Activated CD8-positive, alpha-beta T cell treated with anti-CD3 and anti-CD28 coated beads for 36 hours (primary cell): ENCODE measurements at regions not wholly inside any gene's neighbourhood (a gene's known extent, or its start where the extent isn't known, plus 50 kb on each side); places are given as distances from the start of the nearest gene placed in this dataset.
"Not testable (repeated sequence)": the region's sequence is repeated elsewhere in the genome, so short reads cannot be mapped to it uniquely, and the experiment has no call there.

Experiments used
- ATAC-seq: fragments of 200-7000 bp; cut with Tn5 transposase; one replicate; pipeline ENCODE4 v1.10.0; 2021; ENCODE audit warnings: mild to moderate bottlenecking, moderate library complexity
- CTCF ChIA-PET: fragments of 350-600 bp; sonication (Branson Sonifier 250); formaldehyde crosslinking; loops from one replicate; lab custom pipeline; 2021; ENCODE audit warnings: antibody characterized with exemption; lab: Charles Lee
- POLR2A ChIA-PET: fragments of 350-600 bp; sonication (Branson Sonifier 250); formaldehyde crosslinking; loops from one replicate; lab custom pipeline; 2021; ENCODE audit warnings: antibody characterized with exemption; lab: Charles Lee
- DNase-seq: peaks from one replicate; pipeline ENCODE4 v3.0.0-alpha.2; 2020
- H3K27ac Mint-ChIP-seq: one replicate; pipeline ENCODE4 v1.8.0; 2021; ENCODE audit warnings: mild to moderate bottlenecking, mixed read lengths
- H3K27me3 Mint-ChIP-seq: one replicate; pipeline ENCODE4 v1.8.0; 2021; ENCODE audit warnings: mixed read lengths
- H3K36me3 Mint-ChIP-seq: one replicate; pipeline ENCODE4 v1.8.0; 2021; ENCODE audit warnings: low read depth, mixed read lengths
- H3K4me1 Mint-ChIP-seq: one replicate; pipeline ENCODE4 v1.8.0; 2021; ENCODE audit warnings: low read depth, mixed read lengths
- H3K4me3 Mint-ChIP-seq: one replicate; pipeline ENCODE4 v1.8.0; 2021; ENCODE audit warnings: mild to moderate bottlenecking, moderate library complexity, mixed read lengths
- H3K9me3 Mint-ChIP-seq: one replicate; pipeline ENCODE4 v1.8.0; 2021; ENCODE audit warnings: mixed read lengths
- intact Hi-C: fragments of 100-400 bp; cut with micrococcal nuclease; formaldehyde crosslinking; loops from one replicate; pipeline ENCODE4 v1.10.0; 2022
- TF ChIP-seq, protein P1 (sequence below): fragments of 200-600 bp; IDR thresholded peaks from one replicate; pipeline ENCODE4 v1.8.0; 2022; ENCODE audit warnings: antibody characterized with exemption, mild to moderate bottlenecking

DNA sequence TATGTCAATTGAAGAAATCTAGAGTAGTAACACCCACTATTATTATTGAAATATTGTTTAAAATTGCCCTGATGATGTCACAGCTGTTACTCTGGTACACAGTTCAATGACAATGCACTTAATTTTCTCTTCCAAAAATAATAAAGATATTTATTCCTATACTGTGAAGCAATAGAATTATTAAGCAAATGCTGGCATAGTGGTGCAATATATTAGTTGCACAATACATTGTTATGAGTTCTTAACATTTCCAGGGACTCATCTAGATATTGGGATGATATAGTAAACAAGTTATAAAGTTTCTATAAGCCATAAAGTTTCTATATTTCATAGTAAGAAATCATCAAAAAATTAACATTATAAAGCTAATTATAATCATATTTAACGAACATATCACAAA, 897.8 kb downstream of the LRFN5 start:
- DNase-seq: no peak
- ChIA-PET POLR2A (no interaction called here), CTCF (no interaction called here)
- Mint-ChIP-seq H3K27me3 (no peaks in the 10 kb centered on the region), H3K4me3 (no peak overlapping the region), H3K36me3 (no peaks in the 10 kb centered on the region), H3K4me1 (no peaks in the 10 kb centered on the region), H3K27ac (no peak overlapping the region), H3K9me3 (peaks cover 5% of the 10 kb centered on the region)
- TF ChIP-seq, protein P1, sequence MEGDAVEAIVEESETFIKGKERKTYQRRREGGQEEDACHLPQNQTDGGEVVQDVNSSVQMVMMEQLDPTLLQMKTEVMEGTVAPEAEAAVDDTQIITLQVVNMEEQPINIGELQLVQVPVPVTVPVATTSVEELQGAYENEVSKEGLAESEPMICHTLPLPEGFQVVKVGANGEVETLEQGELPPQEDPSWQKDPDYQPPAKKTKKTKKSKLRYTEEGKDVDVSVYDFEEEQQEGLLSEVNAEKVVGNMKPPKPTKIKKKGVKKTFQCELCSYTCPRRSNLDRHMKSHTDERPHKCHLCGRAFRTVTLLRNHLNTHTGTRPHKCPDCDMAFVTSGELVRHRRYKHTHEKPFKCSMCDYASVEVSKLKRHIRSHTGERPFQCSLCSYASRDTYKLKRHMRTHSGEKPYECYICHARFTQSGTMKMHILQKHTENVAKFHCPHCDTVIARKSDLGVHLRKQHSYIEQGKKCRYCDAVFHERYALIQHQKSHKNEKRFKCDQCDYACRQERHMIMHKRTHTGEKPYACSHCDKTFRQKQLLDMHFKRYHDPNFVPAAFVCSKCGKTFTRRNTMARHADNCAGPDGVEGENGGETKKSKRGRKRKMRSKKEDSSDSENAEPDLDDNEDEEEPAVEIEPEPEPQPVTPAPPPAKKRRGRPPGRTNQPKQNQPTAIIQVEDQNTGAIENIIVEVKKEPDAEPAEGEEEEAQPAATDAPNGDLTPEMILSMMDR: no peak
- no peak for ATAC-seq
- intact Hi-C loops: no loop called here

DNA sequence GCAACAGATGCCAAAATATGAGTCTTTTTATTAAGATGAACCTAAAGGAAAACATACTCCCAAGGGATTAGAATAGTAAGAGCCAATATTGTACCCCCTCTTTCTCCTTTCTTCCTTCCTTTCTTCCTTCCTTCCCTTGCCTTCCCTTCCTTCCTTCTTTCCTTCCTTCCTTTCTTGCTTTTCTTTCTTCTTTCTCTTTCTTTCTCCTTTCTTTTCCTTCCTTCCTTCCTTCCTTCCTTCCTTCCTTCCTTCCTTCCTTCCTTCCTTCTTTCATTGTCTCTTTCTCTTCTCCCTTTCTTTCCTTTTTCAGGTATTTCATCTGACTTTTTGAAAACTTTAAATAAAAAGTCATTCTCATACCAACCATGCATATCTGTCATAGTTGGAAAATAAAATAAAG, 892.5 kb downstream of the LRFN5 start:
- Mint-ChIP-seq H3K4me3 (no peak overlapping the region), H3K9me3 (no peaks in the 10 kb centered on the region), H3K36me3 (no peaks in the 10 kb centered on the region), H3K27me3 (no peaks in the 10 kb centered on the region), H3K4me1 (no peaks in the 10 kb centered on the region), H3K27ac (no peak overlapping the region)
- intact Hi-C loops: no loop called here
- CTCF ChIA-PET: no interaction called here
- POLR2A ChIA-PET: no interaction called here
- TF ChIP-seq, protein P1: no peak
- ATAC-seq: no peak
- no peak for DNase-seq

DNA sequence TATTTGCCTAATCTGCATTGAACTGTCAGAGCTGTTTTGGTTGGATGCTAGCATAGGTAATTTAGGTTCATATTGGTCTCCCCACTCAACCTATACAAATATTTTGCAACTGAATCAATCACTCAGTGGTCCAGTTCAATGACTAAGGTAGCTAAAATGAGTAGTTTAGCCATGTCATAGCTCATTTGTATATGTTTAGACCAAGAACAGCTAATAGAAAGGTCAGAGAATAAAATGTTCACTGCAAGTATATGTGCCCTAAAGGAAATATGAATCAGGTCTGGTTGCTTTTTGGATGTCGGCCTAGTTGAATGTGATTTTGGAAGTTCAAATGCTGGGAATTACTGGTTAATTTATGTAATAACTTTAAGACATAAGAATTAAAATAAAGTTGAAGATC, 883.9 kb downstream of the LRFN5 start:
- Mint-ChIP-seq H3K4me1 (no peaks in the 10 kb centered on the region), H3K4me3 (no peak overlapping the region), H3K36me3 (no peaks in the 10 kb centered on the region), H3K27me3 (no peaks in the 10 kb centered on the region), H3K27ac (no peak overlapping the region), H3K9me3 (peaks cover 4% of the 10 kb centered on the region)
- ChIA-PET CTCF (no interaction called here), POLR2A (no interaction called here)
- DNase-seq: no peak
- TF ChIP-seq, protein P1: no peak
- ATAC-seq: no peak
- intact Hi-C loops: no loop called here

DNA sequence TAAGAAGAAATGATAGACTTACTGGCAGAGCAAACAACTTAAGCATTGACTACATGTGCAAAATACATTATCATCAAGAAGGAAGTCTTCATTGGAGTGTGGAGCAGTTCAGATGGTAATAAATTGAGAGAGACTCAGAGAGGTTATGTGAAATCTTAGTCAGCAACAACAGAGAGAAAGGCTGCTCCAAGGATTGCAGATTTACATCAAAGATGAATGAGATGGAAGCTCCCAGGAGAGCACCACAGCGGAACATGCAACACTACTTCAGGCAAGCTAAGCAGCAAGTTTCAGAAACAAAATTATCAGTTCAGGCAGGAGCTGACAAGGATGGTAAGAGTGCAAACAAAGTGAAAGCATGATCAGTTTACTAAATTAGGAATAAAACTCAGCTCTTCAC, 882.3 kb downstream of the LRFN5 start:
- TF ChIP-seq, protein P1: no peak
- Mint-ChIP-seq H3K27me3 (no peaks in the 10 kb centered on the region), H3K4me1 (no peaks in the 10 kb centered on the region), H3K36me3 (no peaks in the 10 kb centered on the region), H3K4me3 (no peak overlapping the region), H3K9me3 (peaks cover 4% of the 10 kb centered on the region), H3K27ac (no peak overlapping the region)
- ChIA-PET POLR2A (no interaction called here), CTCF (no interaction called here)
- DNase-seq (no peak), ATAC-seq (no peak)
- intact Hi-C loops: no loop called here

DNA sequence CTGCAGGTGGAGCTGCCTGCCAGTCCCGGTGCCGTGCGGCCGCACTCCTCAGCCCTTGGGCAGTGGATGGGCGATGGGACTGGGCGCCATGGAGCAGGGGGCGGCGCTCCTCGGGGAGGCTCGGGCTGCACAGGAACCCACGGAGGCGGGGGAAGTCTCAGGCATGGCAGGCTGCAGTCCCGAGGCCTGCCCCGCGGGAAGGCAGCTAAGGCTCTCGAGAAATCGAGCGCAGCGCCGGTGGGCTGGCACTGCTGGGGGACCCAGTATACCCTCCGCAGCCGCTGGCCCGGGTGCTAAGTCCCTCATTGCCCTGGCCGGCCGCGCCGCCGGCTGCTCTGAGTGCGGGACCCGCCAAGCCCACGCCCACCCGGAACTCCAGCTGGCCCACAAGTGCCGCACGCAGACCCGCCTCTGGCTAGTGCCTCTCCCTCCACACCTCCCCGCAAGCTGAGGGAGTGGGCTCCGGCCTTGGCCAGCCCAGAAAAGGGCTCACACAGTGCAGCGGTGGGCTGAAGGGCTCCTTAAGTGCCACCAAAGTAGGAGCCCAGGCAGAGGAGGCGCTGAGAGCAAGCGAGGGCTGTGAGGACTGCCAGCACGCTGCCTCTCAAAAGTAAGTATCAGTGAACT, 875.8 kb downstream of the LRFN5 start:
- H3K36me3 Mint-ChIP-seq, POLR2A ChIA-PET, H3K27me3 Mint-ChIP-seq, CTCF ChIA-PET, DNase-seq, H3K27ac Mint-ChIP-seq, ATAC-seq, H3K4me3 Mint-ChIP-seq, H3K4me1 Mint-ChIP-seq, intact Hi-C loops, H3K9me3 Mint-ChIP-seq: not testable (repeated sequence)

DNA sequence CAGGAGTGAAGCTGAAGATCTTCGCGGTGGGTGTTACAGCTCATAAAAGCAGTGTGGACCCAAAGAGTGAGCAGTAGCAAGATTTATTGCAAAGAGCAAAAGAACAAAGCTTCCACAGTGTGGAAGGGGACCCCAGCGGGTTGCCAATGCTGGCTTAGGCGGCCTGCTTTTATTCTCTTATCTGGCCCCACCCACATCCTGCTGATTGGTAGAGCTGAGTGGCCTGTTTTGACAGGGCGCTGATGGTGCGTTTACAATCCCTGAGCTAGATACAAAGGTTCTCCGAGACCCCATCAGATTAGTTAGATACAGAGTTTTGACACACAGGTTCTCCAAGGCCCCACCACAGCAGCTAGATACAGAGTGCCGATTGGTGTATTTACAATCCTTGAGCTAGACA, 875.0 kb downstream of the LRFN5 start:
- H3K27me3 Mint-ChIP-seq, H3K4me1 Mint-ChIP-seq, CTCF ChIA-PET, DNase-seq, ATAC-seq, H3K4me3 Mint-ChIP-seq, POLR2A ChIA-PET, H3K27ac Mint-ChIP-seq, H3K36me3 Mint-ChIP-seq, intact Hi-C loops, H3K9me3 Mint-ChIP-seq: not testable (repeated sequence)
